Pancreas (tissue), 10 donors: ENCODE measurements at regions not wholly inside any gene's neighbourhood (a gene's known extent, or its start where the extent isn't known, plus 50 kb on each side); places are given as distances from the start of the nearest gene placed in this dataset.
"Not testable (repeated sequence)": the region's sequence is repeated elsewhere in the genome, so short reads cannot be mapped to it uniquely, and the experiment has no call there.

ENCODE experiments used
- ATAC-seq, 4 donors: fragments of 200-7000 bp; cut with Tn5 transposase; one replicate each; pipeline versions ENCODE4 v1.8.0 to v1.9.1; 2020; ENCODE audit warnings: mild to moderate bottlenecking in 4 of 4, moderate library complexity in 4 of 4
- DNase-seq, 6 donors: peaks; one replicate each; pipeline ENCODE4 v3.0.0-alpha.2; 2020
- FAIRE-seq: peaks from 2 replicates; lab custom pipeline; 2012; peaks lifted over from hg19 to GRCh38; lab: Jason Lieb, UNC
- H3K27ac ChIP-seq, 4 donors: fragments of 200-600 bp; sonication (generic); 1 replicate in 3 of 4; 2 replicates in 1 of 4; pipeline versions ENCODE4 v1.5.0 to v1.8.0; 2020
- H3K27me3 ChIP-seq, 4 donors: fragments of 200-600 bp; one replicate each; pipeline ENCODE4 v1.8.0; 2021
- H3K36me3 ChIP-seq, 3 donors: fragments of 200-600 bp; sonication (generic) in 1 of 3; one replicate each; pipeline versions ENCODE4 v1.5.0 to v1.8.0; 2020 to 2021
- H3K4me1 ChIP-seq, 3 donors: fragments of 200-600 bp; one replicate each; pipeline ENCODE4 v1.8.0; 2021
- H3K4me3 ChIP-seq, 4 donors: fragments of 200-600 bp; sonication (generic) in 2 of 4; one replicate each; pipeline versions ENCODE4 v1.5.0 to v1.8.0; 2020 to 2021
- H3K9me3 ChIP-seq, 4 donors: fragments of 200-600 bp; one replicate each; pipeline ENCODE4 v1.8.0; 2021
- CTCF ChIP-seq, 4 donors: fragments of 200-600 bp; sonication (generic) in 3 of 4; IDR thresholded peaks; one replicate each; pipeline versions ENCODE4 v1.5.0 to v1.8.0; 2021; ENCODE audit warnings: antibody characterized with exemption in 4 of 4
- WGBS, 2 donors: extraction: QIAGEN DNeasy Blood & Tissue Kit; methylation state at CpG; one replicate each; pipeline ENCODE4 v1.1.7; 2013; 5-methylcytosine and 5-hydroxymethylcytosine counted together
- intact Hi-C, 3 donors: fragments of 100-400 bp; cut with DNase I; formaldehyde crosslinking; loops; one replicate each; pipeline versions ENCODE4 v1.11.1 to v1.14.2; 2022
- donor health status: healthy with polysubstance abuse.
- donor health status: DM: no; HTN: no; CAD: no; lungs with moderate emphysema.
- donor health status: DM: no; HTN: no; CAD: no.
- donor health status: control.
- donor health status: control.
- donor health status: Bipolar disorder and iron deficiency.
- donor health status: DM: yes; HTN: yes; CAD: no.
- donor health status: DM: no; HTN: no; CAD: no.
- donor health status: DM: no; HTN: no; CAD: no.
- donor health status: DM: yes; HTN: yes; CAD: no.

GRCh38 chr6:79372757-79373156, 138.3 kb upstream of the HMGN3 start:
- DNase-seq (no peak), ATAC-seq (no peak), FAIRE-seq (no peak)
- no peaks in the 10 kb centered on the region for H3K9me3 ChIP-seq
- no peak for TF ChIP-seq CTCF (IDR thresholded peaks at IDR 0.05)
- 97 to 100% methylated on average over 1 of the region's 1 CpG for WGBS, 2 donors
- H3K4me1 ChIP-seq, result no peaks in the 10 kb centered on the region
- no peak overlapping the region for H3K4me3 ChIP-seq
- H3K36me3 ChIP-seq, result no peaks in the 10 kb centered on the region
- no peak overlapping the region for H3K27ac ChIP-seq
- intact Hi-C loops, result no loop called here
- no peaks in the 10 kb centered on the region for H3K27me3 ChIP-seq

- H3K27me3 ChIP-seq, result no peaks in the 10 kb centered on the region
- no peaks in the 10 kb centered on the region for H3K4me1 ChIP-seq
- no peak for ATAC-seq
- no peak for TF ChIP-seq CTCF (IDR thresholded peaks at IDR 0.05)
- no peak for FAIRE-seq
- H3K9me3 ChIP-seq, result no peaks in the 10 kb centered on the region
- no peaks in the 10 kb centered on the region for H3K36me3 ChIP-seq
- H3K4me3 ChIP-seq, result no peak overlapping the region
- intact Hi-C loops, result no loop called here
- WGBS, 2 donors, result 91 to 92% methylated on average over 3 of the region's 3 CpGs
- no peak for DNase-seq
- no peak overlapping the region for H3K27ac ChIP-seq
Observed at GRCh38 chr6:79369026-79369425, 134.5 kb upstream of the HMGN3 start.

GRCh38 chr6:79363441-79363840, 129.0 kb upstream of the HMGN3 start:
- H3K27ac ChIP-seq, H3K27me3 ChIP-seq, H3K4me3 ChIP-seq, H3K36me3 ChIP-seq, ATAC-seq, DNase-seq, FAIRE-seq, H3K4me1 ChIP-seq, H3K9me3 ChIP-seq, intact Hi-C loops: not testable (repeated sequence)

- intact Hi-C loops, DNase-seq, H3K4me3 ChIP-seq, H3K27me3 ChIP-seq, H3K4me1 ChIP-seq, ATAC-seq, H3K36me3 ChIP-seq, H3K27ac ChIP-seq, FAIRE-seq, H3K9me3 ChIP-seq: not testable (repeated sequence)
- 91 to 97% methylated on average over 2 of the region's 2 CpGs for WGBS, 2 donors
Observed at GRCh38 chr6:79361074-79361473, 126.6 kb upstream of the HMGN3 start.

- WGBS, 2 donors, result 83 to 88% methylated on average over 4 of the region's 4 CpGs
- intact Hi-C loops, result no loop called here
- TF ChIP-seq CTCF (IDR thresholded peaks at IDR 0.05), result no peak
- Histone ChIP-seq H3K27ac (no peak overlapping the region), H3K4me3 (no peak overlapping the region), H3K27me3 (no peaks in the 10 kb centered on the region), H3K36me3 (no peaks in the 10 kb centered on the region), H3K4me1 (no peaks in the 10 kb centered on the region), H3K9me3 (no peaks in the 10 kb centered on the region)
- ATAC-seq (no peak), DNase-seq (no peak), FAIRE-seq (no peak)
Observed at GRCh38 chr6:79353226-79353625, 118.7 kb upstream of the HMGN3 start.

GRCh38 chr6:79338493-79338892, 104.0 kb upstream of the HMGN3 start:
- FAIRE-seq, result no peak
- no peak for TF ChIP-seq CTCF (IDR thresholded peaks at IDR 0.05)
- DNase-seq, result no peak
- no peak overlapping the region for H3K27ac ChIP-seq
- 63 to 72% methylated on average over 5 of the region's 5 CpGs for WGBS, 2 donors
- H3K4me1 ChIP-seq, result no peaks in the 10 kb centered on the region
- no peak for ATAC-seq
- H3K27me3 ChIP-seq, result no peaks in the 10 kb centered on the region
- no peak overlapping the region for H3K4me3 ChIP-seq
- no peaks in the 10 kb centered on the region for H3K36me3 ChIP-seq
- intact Hi-C loops, result no loop called here
- no peaks in the 10 kb centered on the region for H3K9me3 ChIP-seq
